Upper lobe of left lung (tissue), 6 donors: ENCODE measurements at regions not wholly inside any gene's neighbourhood (a gene's known extent, or its start where the extent isn't known, plus 50 kb on each side); places are given as distances from the start of the nearest gene placed in this dataset.

Experiments used
- ATAC-seq, 2 donors: fragments of 200-7000 bp; cut with Tn5 transposase; one replicate each; pipeline ENCODE4 v1.9.1; 2022; ENCODE audit warnings: mild to moderate bottlenecking in 2 of 2, moderate library complexity in 2 of 2; ENCODE audit not compliant: low FRiP score in 2 of 2
- DNase-seq, 2 donors: peaks; one replicate each; pipeline ENCODE4 v3.0.0-alpha.2; 2019 to 2020
- H3K27ac ChIP-seq, 4 donors: fragments of 200-600 bp; sonication (generic); one replicate each; pipeline ENCODE4 v1.5.1; 2016 to 2019
- H3K27me3 ChIP-seq, 4 donors: fragments of 200-600 bp; sonication (generic); one replicate each; pipeline ENCODE4 v1.5.1; 2017 to 2019
- H3K36me3 ChIP-seq, 4 donors: fragments of 200-600 bp; sonication (generic); one replicate each; pipeline ENCODE4 v1.5.1; 2016 to 2019
- H3K4me1 ChIP-seq, 4 donors: fragments of 200-600 bp; sonication (generic); one replicate each; pipeline ENCODE4 v1.5.1; 2018 to 2019
- H3K4me3 ChIP-seq, 4 donors: fragments of 200-600 bp; sonication (generic); one replicate each; pipeline ENCODE4 v1.5.1; 2017 to 2019; ENCODE audit warnings: mild to moderate bottlenecking in 2 of 4, moderate library complexity in 1 of 4
- H3K9me3 ChIP-seq, 4 donors: fragments of 200-600 bp; sonication (generic); one replicate each; pipeline ENCODE4 v1.5.1; 2018 to 2019
- EP300 ChIP-seq, 4 donors: sonication (generic); formaldehyde crosslinking; IDR thresholded peaks; one replicate each; pipeline ENCODE4 v1.5.1; 2017; ENCODE audit warnings: antibody characterized with exemption in 4 of 4, control low read depth in 2 of 4
- POLR2A ChIP-seq, 4 donors: fragments of 450-650 bp; IDR thresholded peaks; one replicate each; pipeline ENCODE4 v1.5.1; 2016 to 2017; ENCODE audit warnings: antibody characterized with exemption in 4 of 4, mild to moderate bottlenecking in 2 of 4
- POLR2AphosphoS5 ChIP-seq, 2 donors: sonication (generic); formaldehyde crosslinking; IDR thresholded peaks; one replicate each; pipeline ENCODE4 v1.5.1; 2017; ENCODE audit warnings: antibody characterized with exemption in 2 of 2
- WGBS, 2 donors: methylation state at CpG; one replicate each; pipeline ENCODE4 v1.1.5; 2017 to 2018; 5-methylcytosine and 5-hydroxymethylcytosine counted together
- TF ChIP-seq, protein P1 (sequence below), 6 experiments: fragments of 450-650 bp in 4 of 6; fragments of 200-600 bp in 2 of 6; sonication (generic) in 2 of 6; IDR thresholded peaks; one replicate each; pipeline ENCODE4 v1.5.1; 2016 to 2019; ENCODE audit warnings: antibody characterized with exemption in 6 of 6
- donor health status: DM: no; HTN: no; CAD: no; lungs with moderate emphysema.
- donor health status: DM: no; HTN: yes; CAD: no; lungs with severe emphysema.

DNA sequence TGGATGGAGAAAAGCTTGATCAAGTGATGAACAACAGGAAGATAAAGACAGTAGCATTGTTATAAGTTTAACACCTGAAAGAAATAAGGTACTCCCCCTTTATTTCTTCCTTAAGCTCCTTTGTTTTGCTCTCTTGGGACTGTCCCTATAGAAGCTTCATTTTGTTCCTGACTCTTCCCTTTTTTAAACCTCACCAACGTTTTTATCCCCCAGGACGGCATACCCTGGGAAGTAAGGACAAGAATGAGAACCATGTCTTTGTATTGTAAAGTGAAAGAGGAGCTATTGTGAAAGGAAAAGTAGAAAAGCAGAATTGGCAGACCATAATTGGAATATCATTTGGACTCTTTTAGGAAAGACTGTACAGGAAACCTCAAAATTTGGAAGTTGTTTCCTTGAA is 1368.6 kb upstream of the C9orf72 start:
- no peak overlapping the region for H3K27ac ChIP-seq
- H3K36me3 ChIP-seq: no peaks in the 10 kb centered on the region
- no peaks in the 10 kb centered on the region for H3K4me1 ChIP-seq
- TF ChIP-seq POLR2AphosphoS5 (IDR thresholded peaks at IDR 0.05) (no peak), POLR2A (IDR thresholded peaks at IDR 0.05) (no peak), EP300 (IDR thresholded peaks at IDR 0.05) (no peak)
- TF ChIP-seq, protein P1, sequence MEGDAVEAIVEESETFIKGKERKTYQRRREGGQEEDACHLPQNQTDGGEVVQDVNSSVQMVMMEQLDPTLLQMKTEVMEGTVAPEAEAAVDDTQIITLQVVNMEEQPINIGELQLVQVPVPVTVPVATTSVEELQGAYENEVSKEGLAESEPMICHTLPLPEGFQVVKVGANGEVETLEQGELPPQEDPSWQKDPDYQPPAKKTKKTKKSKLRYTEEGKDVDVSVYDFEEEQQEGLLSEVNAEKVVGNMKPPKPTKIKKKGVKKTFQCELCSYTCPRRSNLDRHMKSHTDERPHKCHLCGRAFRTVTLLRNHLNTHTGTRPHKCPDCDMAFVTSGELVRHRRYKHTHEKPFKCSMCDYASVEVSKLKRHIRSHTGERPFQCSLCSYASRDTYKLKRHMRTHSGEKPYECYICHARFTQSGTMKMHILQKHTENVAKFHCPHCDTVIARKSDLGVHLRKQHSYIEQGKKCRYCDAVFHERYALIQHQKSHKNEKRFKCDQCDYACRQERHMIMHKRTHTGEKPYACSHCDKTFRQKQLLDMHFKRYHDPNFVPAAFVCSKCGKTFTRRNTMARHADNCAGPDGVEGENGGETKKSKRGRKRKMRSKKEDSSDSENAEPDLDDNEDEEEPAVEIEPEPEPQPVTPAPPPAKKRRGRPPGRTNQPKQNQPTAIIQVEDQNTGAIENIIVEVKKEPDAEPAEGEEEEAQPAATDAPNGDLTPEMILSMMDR (IDR thresholded peaks at IDR 0.05): no peak
- WGBS, 2 donors: 37 to 38% methylated on average over 2 of the region's 2 CpGs
- ATAC-seq: no peak
- no peaks in the 10 kb centered on the region for H3K9me3 ChIP-seq
- no peak for DNase-seq
- no peak overlapping the region for H3K4me3 ChIP-seq
- no peaks in the 10 kb centered on the region for H3K27me3 ChIP-seq

DNA sequence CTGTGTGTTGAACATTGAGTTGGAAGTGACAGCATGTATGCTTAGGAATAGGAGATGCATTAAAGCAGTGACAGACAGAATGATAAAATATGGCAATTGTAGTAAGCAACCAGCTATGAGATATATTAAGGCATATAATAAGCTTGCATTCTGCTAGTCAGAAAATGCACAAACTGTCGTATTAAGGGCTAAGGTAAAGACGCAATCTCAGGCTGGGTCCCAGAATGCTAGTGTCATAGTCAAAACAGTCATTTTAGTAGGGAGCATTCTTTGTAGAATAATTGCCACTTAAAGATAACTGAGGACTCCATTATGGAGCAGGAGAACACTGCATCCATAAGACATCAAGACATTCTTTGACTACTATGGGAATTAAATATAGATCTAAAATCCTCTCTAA is 1369.7 kb upstream of the C9orf72 start:
- ATAC-seq: no peak

DNA sequence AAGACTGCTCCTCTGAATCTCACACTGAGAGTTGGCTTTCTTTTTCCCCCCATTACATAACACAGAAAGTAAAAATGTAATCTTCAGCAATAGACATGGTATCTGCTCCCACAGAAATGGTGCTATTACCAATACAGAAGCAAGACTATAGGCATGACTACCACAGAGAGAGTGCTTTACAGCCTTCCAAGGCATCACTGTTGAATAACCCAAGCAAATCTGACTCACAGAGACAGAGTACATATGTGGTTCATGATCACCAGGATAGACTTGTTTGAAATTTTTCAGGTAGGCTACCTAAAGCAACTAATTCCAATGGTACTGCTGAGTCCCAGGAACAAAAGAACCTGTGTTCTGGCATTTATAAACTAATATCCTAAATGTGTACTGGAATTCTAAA is 1373.4 kb upstream of the C9orf72 start:
- Histone ChIP-seq H3K4me3 (no peak overlapping the region), H3K27me3 (no peaks in the 10 kb centered on the region), H3K36me3 (no peaks in the 10 kb centered on the region), H3K4me1 (no peaks in the 10 kb centered on the region), H3K27ac (no peak overlapping the region), H3K9me3 (no peaks in the 10 kb centered on the region)
- TF ChIP-seq, protein P1 (IDR thresholded peaks at IDR 0.05): no peak
- TF ChIP-seq EP300 (IDR thresholded peaks at IDR 0.05) (no peak), POLR2A (IDR thresholded peaks at IDR 0.05) (no peak), POLR2AphosphoS5 (IDR thresholded peaks at IDR 0.05) (no peak)
- ATAC-seq (no peak), DNase-seq (no peak)

More for the DNA sequence above, 1369.7 kb upstream of the C9orf72 start:
- no peak overlapping the region for H3K4me3 ChIP-seq
- 88 to 94% methylated on average over 2 of the region's 2 CpGs for WGBS, 2 donors
- no peaks in the 10 kb centered on the region for H3K4me1 ChIP-seq
- no peak overlapping the region for H3K27ac ChIP-seq
- no peaks in the 10 kb centered on the region for H3K36me3 ChIP-seq
- TF ChIP-seq POLR2A (IDR thresholded peaks at IDR 0.05): no peak
- no peaks in the 10 kb centered on the region for H3K27me3 ChIP-seq
- H3K9me3 ChIP-seq: no peaks in the 10 kb centered on the region
- no peak for DNase-seq

DNA sequence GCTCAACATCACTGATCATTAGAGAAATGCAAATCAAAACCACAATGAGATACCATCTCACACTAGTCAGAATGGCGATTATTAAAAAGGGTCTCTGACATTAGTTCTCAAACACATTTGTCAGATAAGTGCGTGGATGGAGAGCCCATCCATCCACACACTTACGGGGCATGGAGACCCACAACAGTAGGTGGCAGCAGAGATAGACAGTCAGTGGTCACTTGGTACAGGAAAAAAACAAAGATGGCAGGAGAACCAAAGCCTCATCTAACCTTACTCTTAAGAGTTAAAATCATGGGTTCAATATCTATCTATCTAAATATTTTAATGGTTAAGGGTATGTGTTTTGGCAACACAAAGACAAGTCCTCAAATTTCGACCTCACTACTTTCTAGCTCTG is 1378.7 kb upstream of the C9orf72 start:
- no peaks in the 10 kb centered on the region for H3K4me1 ChIP-seq
- no peak for ATAC-seq
- H3K36me3 ChIP-seq: no peaks in the 10 kb centered on the region
- DNase-seq: no peak
- 76 to 82% methylated on average over 4 of the region's 4 CpGs for WGBS, 2 donors
- no peaks in the 10 kb centered on the region for H3K9me3 ChIP-seq
- H3K27ac ChIP-seq: no peak overlapping the region
- H3K27me3 ChIP-seq: no peaks in the 10 kb centered on the region
- no peak overlapping the region for H3K4me3 ChIP-seq
- TF ChIP-seq, protein P1 (IDR thresholded peaks at IDR 0.05): no peak
- TF ChIP-seq POLR2A (IDR thresholded peaks at IDR 0.05): no peak
- TF ChIP-seq EP300 (IDR thresholded peaks at IDR 0.05): no peak

DNA sequence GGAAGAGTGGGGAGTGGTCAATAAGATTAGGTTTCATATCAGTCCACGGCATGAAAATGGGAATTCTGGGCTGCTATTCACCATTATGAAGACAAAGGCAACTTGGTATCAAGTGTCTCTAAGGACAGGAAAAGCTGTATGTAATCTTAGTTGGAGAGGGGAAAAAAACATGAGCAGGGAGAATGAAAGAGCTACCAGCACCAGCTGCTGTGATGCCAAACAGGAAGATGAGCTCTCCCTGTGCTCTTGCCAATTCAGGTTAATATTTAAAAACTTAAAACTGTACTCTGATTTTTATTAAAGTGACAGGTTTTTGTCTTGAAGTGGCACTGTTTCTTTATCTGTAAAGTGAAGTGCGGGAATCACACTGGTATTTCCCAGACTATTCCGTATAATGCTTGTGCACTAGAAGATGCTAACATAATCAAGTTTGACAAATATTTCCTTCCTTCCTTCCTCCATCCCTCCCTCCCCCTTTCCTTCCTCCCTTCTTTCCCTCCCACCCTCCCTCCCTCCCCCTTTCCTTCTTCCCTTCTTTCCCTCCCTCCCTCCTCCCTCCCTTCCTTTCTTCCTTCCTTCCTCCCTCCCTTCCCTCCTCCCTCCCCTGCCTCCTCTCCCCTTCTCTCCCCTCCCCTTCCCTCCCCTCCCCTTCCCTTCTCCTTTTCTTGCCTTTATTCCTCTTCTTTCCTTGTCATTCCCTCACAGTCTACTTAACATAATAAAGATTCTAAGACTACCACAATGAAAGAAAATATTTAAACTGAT is 1383.0 kb upstream of the C9orf72 start:
- 53 to 62% methylated on average over 3 of the region's 3 CpGs for WGBS, 2 donors

More for the DNA sequence above, 1383.0 kb upstream of the C9orf72 start:
- Histone ChIP-seq H3K4me1 (no peaks in the 10 kb centered on the region), H3K9me3 (no peaks in the 10 kb centered on the region), H3K4me3 (no peak overlapping the region), H3K27ac (no peak overlapping the region), H3K27me3 (no peaks in the 10 kb centered on the region), H3K36me3 (no peaks in the 10 kb centered on the region)
- TF ChIP-seq POLR2AphosphoS5 (IDR thresholded peaks at IDR 0.05) (no peak), POLR2A (IDR thresholded peaks at IDR 0.05) (no peak), EP300 (IDR thresholded peaks at IDR 0.05) (no peak)
- TF ChIP-seq, protein P1 (IDR thresholded peaks at IDR 0.05): no peak
- ATAC-seq: no peak
- DNase-seq: no peak
